AG10803 (cell line): ENCODE measurements at regions not wholly inside any gene's neighbourhood (a gene's known extent, or its start where the extent isn't known, plus 50 kb on each side); places are given as distances from the start of the nearest gene placed in this dataset.
A peak's percentile ranks its signal among the peaks of the same experiment; 100 is the strongest.

Experiments
- DNase-seq: peaks from one replicate; pipeline ENCODE4 v3.0.0; 2010; ENCODE audit warnings: low read depth
- H3K4me3 ChIP-seq: 2 replicates; pipeline ENCODE4 v1.5.1; 2011; ENCODE audit warnings: mild to moderate bottlenecking, low read length, control low read depth
- TF ChIP-seq, protein P1 (sequence below): conservative IDR thresholded peaks from 2 replicates; pipeline ENCODE4 v1.5.1; 2011; ENCODE audit warnings: mild to moderate bottlenecking, low read length, control low read depth, inconsistent platforms

DNA sequence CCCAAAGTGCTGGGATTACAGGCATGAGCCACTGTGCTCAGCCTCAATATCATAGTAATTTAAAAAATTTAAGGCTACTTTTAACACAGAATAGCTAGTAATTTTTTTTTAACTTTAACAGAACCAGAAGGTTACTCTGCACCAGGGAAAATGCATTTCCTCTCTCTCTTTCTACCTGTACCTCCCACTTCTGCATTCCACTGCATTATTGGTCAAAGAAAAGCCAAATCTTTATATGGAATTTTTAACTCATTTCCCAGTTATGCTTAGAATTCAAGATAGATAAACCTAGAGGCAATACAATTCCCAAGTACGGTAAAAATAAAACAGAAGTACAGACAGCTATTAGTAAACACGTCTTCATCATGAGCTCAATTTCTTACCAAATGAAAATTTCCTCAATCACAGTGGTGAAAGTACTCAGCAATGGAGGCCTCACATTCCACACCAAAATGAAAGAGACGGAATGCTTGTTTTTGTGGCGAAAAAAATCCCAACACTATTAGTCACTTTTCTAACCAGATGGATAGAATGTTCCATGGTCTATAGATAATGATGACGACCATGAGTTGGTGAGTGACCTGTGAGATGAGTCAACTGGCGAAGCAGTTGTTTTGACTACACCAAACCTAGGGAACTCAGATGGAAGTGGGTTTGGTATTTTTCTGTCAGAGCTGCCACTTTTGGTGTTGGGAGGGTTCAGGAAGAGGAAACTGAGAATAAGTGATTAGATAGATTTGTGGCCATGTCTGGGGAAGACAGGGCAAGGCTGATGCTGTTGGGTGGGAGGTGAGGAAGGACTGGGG is 104.7 kb upstream of the SGK1 start:
- TF ChIP-seq, protein P1, sequence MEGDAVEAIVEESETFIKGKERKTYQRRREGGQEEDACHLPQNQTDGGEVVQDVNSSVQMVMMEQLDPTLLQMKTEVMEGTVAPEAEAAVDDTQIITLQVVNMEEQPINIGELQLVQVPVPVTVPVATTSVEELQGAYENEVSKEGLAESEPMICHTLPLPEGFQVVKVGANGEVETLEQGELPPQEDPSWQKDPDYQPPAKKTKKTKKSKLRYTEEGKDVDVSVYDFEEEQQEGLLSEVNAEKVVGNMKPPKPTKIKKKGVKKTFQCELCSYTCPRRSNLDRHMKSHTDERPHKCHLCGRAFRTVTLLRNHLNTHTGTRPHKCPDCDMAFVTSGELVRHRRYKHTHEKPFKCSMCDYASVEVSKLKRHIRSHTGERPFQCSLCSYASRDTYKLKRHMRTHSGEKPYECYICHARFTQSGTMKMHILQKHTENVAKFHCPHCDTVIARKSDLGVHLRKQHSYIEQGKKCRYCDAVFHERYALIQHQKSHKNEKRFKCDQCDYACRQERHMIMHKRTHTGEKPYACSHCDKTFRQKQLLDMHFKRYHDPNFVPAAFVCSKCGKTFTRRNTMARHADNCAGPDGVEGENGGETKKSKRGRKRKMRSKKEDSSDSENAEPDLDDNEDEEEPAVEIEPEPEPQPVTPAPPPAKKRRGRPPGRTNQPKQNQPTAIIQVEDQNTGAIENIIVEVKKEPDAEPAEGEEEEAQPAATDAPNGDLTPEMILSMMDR, result no peak
- no peak overlapping the region for H3K4me3 ChIP-seq
- peak; percentile 99 for DNase-seq

DNA sequence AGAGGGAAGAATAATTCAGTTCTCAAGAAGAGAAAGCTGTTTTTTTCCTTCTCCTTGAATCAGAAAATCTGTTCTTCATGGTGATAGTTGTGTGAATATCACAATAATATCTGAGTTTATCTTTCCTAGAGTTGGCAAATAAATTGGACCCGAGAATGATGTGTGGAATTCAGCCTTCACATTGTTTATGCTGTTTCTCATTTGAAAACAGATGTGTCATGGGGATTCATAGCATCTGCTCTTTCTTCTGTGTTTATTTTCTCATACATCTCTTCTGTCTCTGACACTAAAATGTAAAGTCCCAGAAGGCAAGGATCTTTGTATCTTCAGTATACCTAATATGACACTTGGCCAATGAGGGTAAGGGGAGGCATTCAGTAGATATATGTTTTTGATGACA is 103.6 kb upstream of the SGK1 start:
- H3K4me3 ChIP-seq, result no peak overlapping the region
- peak; percentile 79 for DNase-seq
- TF ChIP-seq, protein P1, result no peak

DNA sequence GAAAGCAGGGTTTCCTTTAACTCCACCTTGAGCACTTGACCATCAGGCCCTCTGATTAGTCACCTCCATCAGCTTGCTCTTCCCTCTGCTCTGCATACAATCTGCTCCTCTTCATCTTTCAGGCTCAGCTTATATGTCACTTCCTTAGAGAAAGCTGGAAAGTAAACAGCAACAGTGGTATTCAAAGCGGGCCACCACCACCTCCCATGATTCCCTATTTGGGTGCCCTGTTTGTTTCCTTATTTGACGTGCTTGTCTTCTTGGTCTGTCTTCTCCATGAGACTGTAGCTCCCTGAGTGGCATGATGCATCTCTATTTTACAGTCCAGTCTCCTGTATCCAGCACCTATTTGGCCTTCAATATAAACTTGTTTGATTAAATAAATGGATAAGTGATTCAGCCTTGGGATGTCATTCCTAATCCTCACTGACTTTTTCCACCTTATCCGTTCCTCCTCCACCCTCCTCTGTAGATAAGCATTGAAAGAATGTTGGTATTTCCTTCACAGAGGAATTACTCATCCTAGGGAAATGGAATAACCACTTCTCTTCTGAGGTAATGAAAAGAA is 102.8 kb upstream of the SGK1 start:
- TF ChIP-seq, protein P1, result no peak
- H3K4me3 ChIP-seq, result no peak overlapping the region
- peak; percentile 76 for DNase-seq

DNA sequence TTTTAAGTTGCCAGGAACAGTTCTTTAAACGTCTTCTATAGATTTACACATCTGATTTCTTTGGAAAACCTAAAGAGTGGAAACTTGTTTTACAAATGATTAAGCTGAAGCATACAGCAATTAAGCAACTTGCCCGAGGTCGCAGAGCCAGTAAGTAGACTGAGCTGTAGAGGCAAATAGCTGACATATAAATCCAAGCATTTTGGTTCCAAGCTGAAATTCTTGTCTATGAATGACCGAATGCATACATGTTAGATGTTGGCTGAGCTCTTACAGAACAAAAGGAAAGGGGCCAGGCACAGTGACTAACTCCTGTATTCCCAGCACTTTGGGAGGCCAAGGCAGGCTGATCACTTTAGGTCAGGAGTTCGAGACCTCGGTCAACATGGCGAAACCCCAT is 101.8 kb upstream of the SGK1 start:
- no peak overlapping the region for H3K4me3 ChIP-seq
- TF ChIP-seq, protein P1, result no peak
- no peak for DNase-seq

DNA sequence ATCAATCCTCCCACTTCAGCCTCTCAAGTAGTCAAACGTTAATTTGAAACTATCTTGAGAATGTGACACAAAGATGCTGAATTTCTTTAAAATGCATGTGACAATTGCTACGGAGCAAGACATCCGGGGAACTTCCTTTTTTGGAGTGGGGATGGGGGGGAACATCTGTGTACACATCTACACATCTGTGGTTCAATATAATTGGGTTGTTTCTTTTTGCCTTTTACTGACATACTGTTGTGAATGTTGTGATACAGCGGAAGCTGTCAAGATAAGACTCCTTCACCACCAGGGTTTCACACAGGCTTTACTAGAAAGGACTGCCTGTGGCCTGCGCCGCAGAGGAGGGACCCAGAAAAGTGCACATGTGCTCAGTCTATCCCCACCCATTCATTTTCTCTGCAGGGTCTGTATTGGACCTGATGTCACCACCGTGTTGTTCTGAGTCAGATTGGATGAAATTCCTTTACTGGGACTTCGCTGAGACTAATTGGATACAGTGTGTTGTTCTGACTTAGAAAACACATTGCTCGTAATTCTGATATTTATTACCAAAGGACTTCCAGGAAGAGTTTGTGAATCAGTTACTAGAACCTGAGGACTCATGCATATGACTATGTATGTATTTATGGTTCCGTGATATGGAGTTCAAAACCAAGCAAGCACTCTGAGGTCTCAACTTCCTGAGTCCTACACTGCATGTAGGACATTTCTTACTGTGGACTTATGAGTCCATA is 98.7 kb upstream of the SGK1 start:
- H3K4me3 ChIP-seq, result no peak overlapping the region
- DNase-seq, result peak; percentile 64
- TF ChIP-seq, protein P1, result no peak

DNA sequence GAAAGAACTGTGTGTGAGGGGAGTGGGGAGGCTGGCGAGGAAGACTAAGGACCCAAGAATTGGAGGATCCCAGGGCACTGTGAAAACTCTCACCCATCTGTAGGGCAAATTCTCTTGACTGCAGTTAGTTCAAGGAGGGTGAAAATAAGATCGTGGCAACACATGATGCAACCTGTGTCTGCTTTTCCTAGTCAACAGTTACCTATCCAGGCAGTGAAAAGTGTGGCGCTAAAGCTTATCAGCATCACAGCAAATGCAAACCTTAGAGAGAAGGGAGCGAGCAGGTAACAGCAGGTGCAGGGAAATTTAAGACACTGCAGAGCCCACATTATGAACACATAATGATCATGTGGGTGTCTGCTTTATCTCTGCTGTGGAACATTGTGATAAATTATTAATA is 97.7 kb upstream of the SGK1 start:
- TF ChIP-seq, protein P1, result no peak
- H3K4me3 ChIP-seq, result no peak overlapping the region
- DNase-seq, result no peak

DNA sequence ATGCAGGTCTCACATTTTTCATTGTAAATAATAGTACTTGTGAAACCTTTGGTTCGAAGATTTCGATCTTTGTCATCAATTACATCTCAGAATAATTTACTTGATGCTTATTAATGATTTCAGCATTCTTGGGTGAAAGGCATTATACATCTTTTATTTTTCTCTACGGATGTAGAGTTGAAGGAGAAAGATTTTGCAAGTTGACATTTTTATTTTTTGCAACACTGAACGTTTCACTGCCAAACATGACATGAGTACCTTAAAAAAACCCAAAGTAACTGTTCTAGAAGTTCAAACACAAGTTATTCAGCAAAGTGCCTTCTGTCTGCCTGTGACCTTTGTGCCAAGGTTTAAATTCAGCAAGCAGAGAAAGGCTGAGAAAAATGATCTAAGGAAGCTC is 97.3 kb upstream of the SGK1 start:
- DNase-seq, result no peak
- no peak overlapping the region for H3K4me3 ChIP-seq
- TF ChIP-seq, protein P1, result no peak
